Renal cortex interstitium (tissue), 11 donors: ENCODE measurements at regions not wholly inside any gene's neighbourhood (a gene's known extent, or its start where the extent isn't known, plus 50 kb on each side); places are given as distances from the start of the nearest gene placed in this dataset.

Source experiments
- DNase-seq, 11 donors: peaks; one replicate each; pipeline ENCODE4 v3.0.0-alpha.2; 2013; ENCODE audit warnings: low read depth in 9 of 11, low spot score in 4 of 11; ENCODE audit errors: extremely low read depth in 1 of 11

- peak; percentile 24 to 69 (median 34) for DNase-seq
Measured at GRCh38 chr12:100675432-100675831, 101.9 kb downstream of the GAS2L3 start.

- no peak for DNase-seq
Measured at GRCh38 chr12:100681074-100681473, 107.6 kb downstream of the GAS2L3 start.

GRCh38 chr12:100682178-100682577 is 108.7 kb downstream of the GAS2L3 start:
- no peak for DNase-seq

GRCh38 chr12:100687686-100688085 is 106.9 kb upstream of the ANO4 start:
- DNase-seq = no peak

- no peak for DNase-seq
Measured at GRCh38 chr12:100688451-100688864, 106.1 kb upstream of the ANO4 start.

GRCh38 chr12:100692502-100692901 is 102.1 kb upstream of the ANO4 start:
- no peak for DNase-seq

GRCh38 chr12:100698518-100698917 is 96.1 kb upstream of the ANO4 start:
- no peak for DNase-seq

- no peak for DNase-seq
Measured at GRCh38 chr12:100699209-100699608, 95.4 kb upstream of the ANO4 start.

- DNase-seq = no peak
Measured at GRCh38 chr12:100703337-100703736, 91.2 kb upstream of the ANO4 start.

GRCh38 chr12:100703868-100704267 is 90.7 kb upstream of the ANO4 start:
- no peak for DNase-seq

- DNase-seq = peak in 1 of 11 donors; percentile 16
Measured at GRCh38 chr12:100706033-100706432, 88.5 kb upstream of the ANO4 start.

- no peak for DNase-seq
Measured at GRCh38 chr12:100708591-100708990, 86.0 kb upstream of the ANO4 start.

- DNase-seq = no peak
Measured at GRCh38 chr12:100715976-100716944, 78.3 kb upstream of the ANO4 start.

GRCh38 chr12:100716945-100717732 is 77.4 kb upstream of the ANO4 start:
- peak in 3 of 11 donors; percentile 15 to 19 (median 18) for DNase-seq

GRCh38 chr12:100717733-100718067 is 76.9 kb upstream of the ANO4 start:
- DNase-seq = no peak

GRCh38 chr12:100718187-100718586 is 76.4 kb upstream of the ANO4 start:
- DNase-seq = no peak

- no peak for DNase-seq
Measured at GRCh38 chr12:100720016-100720654, 74.4 kb upstream of the ANO4 start.

GRCh38 chr12:100721169-100721568 is 73.4 kb upstream of the ANO4 start:
- DNase-seq = no peak

GRCh38 chr12:100724071-100724470 is 70.5 kb upstream of the ANO4 start:
- DNase-seq = no peak
